ENCODE measurements at regions not wholly inside any gene's neighbourhood (a gene's known extent, or its start where the extent isn't known, plus 50 kb on each side); places are given as distances from the start of the nearest gene placed in this dataset.

- Histone ChIP-seq H3K4me1 (no peaks in the 10 kb centered on the region), H3K9me3 (ENCODE audit: control insufficient read depth, low read length) (no peaks in the 10 kb centered on the region), H3K4me3 (ENCODE audit: low read depth, low read length) (no peak overlapping the region), H3K4me2 (ENCODE audit: low read length) (no peak overlapping the region), H3K79me2 (no peaks in the 10 kb centered on the region), H3K9ac (no peak overlapping the region), H2AFZ (no peak overlapping the region), H3K27me3 (ENCODE audit: control insufficient read depth, insufficient read depth, low read length) (no peaks in the 10 kb centered on the region), H3K27ac (no peak overlapping the region), H3K36me3 (ENCODE audit: control insufficient read depth, insufficient read depth, low read length) (no peaks in the 10 kb centered on the region)
- TF ChIP-seq CTCF (IDR thresholded peaks at IDR 0.05), result no peak
Observed at GRCh38 chr7:25887795-25888559, 264.0 kb upstream of the NFE2L3 start.

GRCh38 chr7:25889765-25890164 lies 262.2 kb upstream of the NFE2L3 start:
- H3K4me3 ChIP-seq (ENCODE audit: low read depth, low read length), result no peak overlapping the region
- H3K27me3 ChIP-seq (ENCODE audit: control insufficient read depth, insufficient read depth, low read length), result no peaks in the 10 kb centered on the region
- H3K27ac ChIP-seq, result no peak overlapping the region
- H3K79me2 ChIP-seq, result no peaks in the 10 kb centered on the region
- H3K9ac ChIP-seq, result no peak overlapping the region
- H3K9me3 ChIP-seq (ENCODE audit: control insufficient read depth, low read length), result no peaks in the 10 kb centered on the region
- H3K4me2 ChIP-seq (ENCODE audit: low read length), result no peak overlapping the region
- H2AFZ ChIP-seq, result no peak overlapping the region
- H3K4me1 ChIP-seq, result no peaks in the 10 kb centered on the region
- no peak for TF ChIP-seq CTCF (IDR thresholded peaks at IDR 0.05)
- H3K36me3 ChIP-seq (ENCODE audit: control insufficient read depth, insufficient read depth, low read length), result no peaks in the 10 kb centered on the region

- H3K4me2 ChIP-seq (ENCODE audit: low read length), result no peak overlapping the region
- H3K36me3 ChIP-seq (ENCODE audit: control insufficient read depth, insufficient read depth, low read length), result no peaks in the 10 kb centered on the region
- peaks cover 5% of the 10 kb centered on the region for H3K4me1 ChIP-seq
- no peak overlapping the region for H3K27ac ChIP-seq
- H3K79me2 ChIP-seq, result no peaks in the 10 kb centered on the region
- H3K27me3 ChIP-seq (ENCODE audit: control insufficient read depth, insufficient read depth, low read length), result no peaks in the 10 kb centered on the region
- TF ChIP-seq CTCF (IDR thresholded peaks at IDR 0.05), result no peak
- H3K4me3 ChIP-seq (ENCODE audit: low read depth, low read length), result no peak overlapping the region
- no peaks in the 10 kb centered on the region for H3K9me3 ChIP-seq (ENCODE audit: control insufficient read depth, low read length)
- H2AFZ ChIP-seq, result no peak overlapping the region
- no peak overlapping the region for H3K9ac ChIP-seq
Observed at GRCh38 chr7:25891591-25891990, 260.4 kb upstream of the NFE2L3 start.

- H2AFZ ChIP-seq, result peak overlapping the region; percentile 91
- TF ChIP-seq CTCF (IDR thresholded peaks at IDR 0.05), result no peak
- H3K27me3 ChIP-seq (ENCODE audit: control insufficient read depth, insufficient read depth, low read length), result no peaks in the 10 kb centered on the region
- H3K4me1 ChIP-seq, result peaks cover 5% of the 10 kb centered on the region
- H3K9me3 ChIP-seq (ENCODE audit: control insufficient read depth, low read length), result no peaks in the 10 kb centered on the region
- no peaks in the 10 kb centered on the region for H3K79me2 ChIP-seq
- no peak overlapping the region for H3K27ac ChIP-seq
- no peaks in the 10 kb centered on the region for H3K36me3 ChIP-seq (ENCODE audit: control insufficient read depth, insufficient read depth, low read length)
- H3K9ac ChIP-seq, result no peak overlapping the region
- no peak overlapping the region for H3K4me2 ChIP-seq (ENCODE audit: low read length)
- H3K4me3 ChIP-seq (ENCODE audit: low read depth, low read length), result peak overlapping the region; percentile 34
Observed at GRCh38 chr7:25893436-25893835, 258.6 kb upstream of the NFE2L3 start.
